ENCODE measurements at regions not wholly inside any gene's neighbourhood (a gene's known extent, or its start where the extent isn't known, plus 50 kb on each side); places are given as distances from the start of the nearest gene placed in this dataset.

DNA sequence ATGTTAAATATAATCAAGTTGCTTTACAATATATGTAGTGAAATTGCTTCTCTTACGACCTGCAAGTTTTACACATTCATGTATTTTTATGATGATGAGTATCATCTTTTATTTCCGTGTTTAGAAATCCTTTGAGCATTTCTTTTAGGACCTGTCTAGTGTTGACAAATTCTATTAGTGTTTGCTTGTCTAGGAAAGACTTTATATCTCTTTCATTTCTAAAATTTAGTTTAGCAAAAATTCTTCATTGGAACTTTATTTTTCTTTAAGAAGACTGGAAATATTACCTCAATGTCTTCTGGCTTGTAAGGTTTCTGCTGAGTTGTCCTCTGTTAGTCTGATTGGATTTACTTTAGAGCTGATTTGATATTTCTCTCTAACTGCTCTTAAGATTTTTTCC, 920.9 kb upstream of the CTNND2 start:
- no peak for DNase-seq (ENCODE audit: low read depth, low spot score)
- in situ Hi-C loops (cut with HindIII; ENCODE audit: low pct_unique_long_range_greater_than_20kb, low sequenced_read_pairs): no loop called here

GRCh38 chr5:12805165-12805698, 901.0 kb upstream of the CTNND2 start:
- no peak for DNase-seq (ENCODE audit: low read depth, low spot score)
- in situ Hi-C loops (cut with HindIII; ENCODE audit: low pct_unique_long_range_greater_than_20kb, low sequenced_read_pairs): no loop called here

DNA sequence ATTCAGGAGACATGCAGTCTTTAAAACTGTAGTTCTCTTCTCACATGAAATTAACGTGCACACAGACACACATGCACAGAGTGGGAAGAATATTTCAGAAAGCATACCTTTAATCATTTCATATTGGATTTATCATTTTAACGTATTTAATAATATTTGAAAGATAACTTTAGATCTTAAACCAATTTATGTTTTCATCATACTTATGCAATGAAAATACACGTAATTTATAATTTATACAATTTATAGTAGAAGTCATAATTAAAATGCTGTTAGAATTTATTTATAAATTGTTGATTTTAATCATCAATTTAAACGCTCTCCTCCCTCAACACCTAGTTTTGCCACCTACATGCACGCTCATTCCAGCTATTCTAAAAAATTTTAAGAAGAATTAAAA, 894.9 kb upstream of the CTNND2 start:
- no peak for DNase-seq (ENCODE audit: low read depth, low spot score)
- in situ Hi-C loops (cut with HindIII; ENCODE audit: low pct_unique_long_range_greater_than_20kb, low sequenced_read_pairs): no loop called here

- no peak for DNase-seq (ENCODE audit: low read depth, low spot score)
- in situ Hi-C loops (cut with HindIII; ENCODE audit: low pct_unique_long_range_greater_than_20kb, low sequenced_read_pairs): no loop called here
Observed at GRCh38 chr5:12795333-12795663, 891.1 kb upstream of the CTNND2 start.

DNA sequence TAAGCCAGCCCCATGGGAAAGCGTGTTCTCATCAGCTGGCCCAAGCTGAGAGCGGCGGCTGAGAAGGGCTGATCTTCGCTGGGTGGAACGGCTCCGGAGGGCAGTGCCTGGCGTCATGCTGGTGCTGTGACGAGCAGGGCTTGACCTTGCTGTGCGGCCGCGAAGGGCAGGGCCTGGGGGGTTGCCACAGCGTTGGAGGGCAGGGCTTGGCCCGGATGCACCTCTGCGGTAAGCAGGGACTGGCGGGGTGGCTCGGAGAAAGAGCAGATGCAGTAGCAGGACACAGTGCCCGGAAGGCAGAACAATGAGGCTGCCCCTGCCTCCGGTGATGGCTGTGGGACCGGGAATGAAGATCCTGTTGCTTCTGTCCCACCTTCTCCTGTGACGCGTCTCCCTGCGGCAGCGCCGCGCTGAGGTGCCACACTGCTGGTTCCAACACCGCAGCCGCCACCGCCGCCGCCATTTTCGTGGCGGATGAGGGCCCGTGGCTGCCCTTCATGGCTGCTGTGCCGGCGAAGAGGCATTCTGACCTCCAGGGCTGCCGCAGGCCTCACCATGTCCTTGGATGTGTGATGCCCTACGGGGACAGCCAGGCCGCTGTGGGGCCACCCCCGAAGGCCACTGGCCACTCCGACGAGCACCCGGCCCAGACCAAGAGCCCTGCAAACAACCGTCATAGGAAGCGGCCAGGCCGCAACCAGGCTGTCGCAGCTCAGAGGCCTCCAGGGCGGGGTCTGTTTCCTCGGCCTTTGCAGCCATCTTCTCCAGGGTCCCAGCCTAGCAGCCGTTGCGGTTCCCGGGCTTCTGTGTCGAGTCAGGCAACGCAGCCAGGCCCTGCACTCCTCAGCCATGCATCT, 890.5 kb upstream of the CTNND2 start:
- in situ Hi-C loops (cut with HindIII; ENCODE audit: low pct_unique_long_range_greater_than_20kb, low sequenced_read_pairs): no loop called here
- no peak for DNase-seq (ENCODE audit: low read depth, low spot score)

- DNase-seq (ENCODE audit: low read depth, low spot score): no peak
- in situ Hi-C loops (cut with HindIII; ENCODE audit: low pct_unique_long_range_greater_than_20kb, low sequenced_read_pairs): no loop called here
Observed at GRCh38 chr5:12793373-12793772, 889.1 kb upstream of the CTNND2 start.

GRCh38 chr5:12780536-12780935, 876.3 kb upstream of the CTNND2 start:
- DNase-seq (ENCODE audit: low read depth, low spot score): no peak
- in situ Hi-C loops (cut with HindIII; ENCODE audit: low pct_unique_long_range_greater_than_20kb, low sequenced_read_pairs): no loop called here

DNA sequence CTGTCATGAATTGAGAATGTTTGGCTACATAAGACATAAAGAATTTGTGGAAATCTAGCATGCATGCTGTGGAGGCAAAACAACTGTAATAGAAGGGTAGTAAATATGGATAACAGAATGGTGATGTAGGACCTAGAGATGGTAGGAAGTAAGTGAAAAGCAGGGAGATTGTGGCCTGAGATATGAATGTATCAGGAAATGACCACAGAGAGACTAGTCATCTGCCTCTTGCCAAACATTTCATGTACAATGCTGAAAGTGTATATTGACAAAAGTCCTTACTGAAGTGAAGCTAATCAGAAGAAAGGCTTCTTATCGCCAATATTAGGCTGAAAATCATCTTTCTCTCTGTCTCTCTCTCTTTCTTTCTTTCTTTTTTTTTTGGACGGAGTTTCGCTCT, 873.1 kb upstream of the CTNND2 start:
- DNase-seq (ENCODE audit: low read depth, low spot score): no peak
- in situ Hi-C loops (cut with HindIII; ENCODE audit: low pct_unique_long_range_greater_than_20kb, low sequenced_read_pairs): no loop called here

DNA sequence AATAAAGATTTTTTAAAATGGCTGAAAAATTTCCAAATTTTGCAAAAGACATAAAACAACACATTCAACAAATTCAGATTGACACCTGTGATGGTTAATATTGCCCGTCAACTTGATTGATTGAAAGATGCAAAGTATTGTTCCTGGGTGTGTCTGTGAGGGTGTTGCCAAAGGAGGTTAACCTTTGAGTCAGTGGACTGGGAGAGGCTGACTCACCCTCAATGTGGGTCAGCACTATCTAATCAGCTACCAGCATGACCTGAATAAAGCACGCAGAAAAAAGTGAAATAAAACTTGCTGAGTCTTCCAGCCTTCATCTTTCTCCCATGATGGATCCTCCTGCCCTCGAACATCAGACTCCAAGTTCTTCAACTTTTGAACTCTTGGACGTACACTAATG, 868.0 kb upstream of the CTNND2 start:
- in situ Hi-C loops (cut with HindIII; ENCODE audit: low pct_unique_long_range_greater_than_20kb, low sequenced_read_pairs): no loop called here
- DNase-seq (ENCODE audit: low read depth, low spot score): no peak

GRCh38 chr5:12759377-12759776, 855.1 kb upstream of the CTNND2 start:
- DNase-seq (ENCODE audit: low read depth, low spot score): no peak
- in situ Hi-C loops (cut with HindIII; ENCODE audit: low pct_unique_long_range_greater_than_20kb, low sequenced_read_pairs): no loop called here

- no peak for DNase-seq (ENCODE audit: low read depth, low spot score)
- in situ Hi-C loops (cut with HindIII; ENCODE audit: low pct_unique_long_range_greater_than_20kb, low sequenced_read_pairs): no loop called here
Observed at GRCh38 chr5:12757035-12757434, 852.8 kb upstream of the CTNND2 start.

DNA sequence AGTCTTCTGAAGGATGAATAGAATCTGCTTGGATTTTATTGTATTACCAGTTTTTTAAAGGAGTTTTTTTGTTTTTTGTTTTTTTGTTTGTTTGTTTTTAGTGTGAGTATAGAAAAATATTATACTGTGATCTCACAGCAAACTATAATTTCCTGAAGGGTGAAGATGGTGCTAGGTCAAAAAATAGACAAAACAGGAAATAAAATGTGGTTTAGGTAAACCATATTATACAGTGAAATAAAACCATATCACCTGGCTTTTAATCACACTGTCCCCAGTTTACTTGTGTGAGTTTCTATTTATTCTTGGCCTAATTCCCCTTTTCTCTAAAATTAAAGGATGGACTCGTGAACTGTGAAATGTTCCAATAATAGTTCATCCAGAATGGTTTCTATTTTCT, 841.3 kb upstream of the CTNND2 start:
- in situ Hi-C loops (cut with HindIII; ENCODE audit: low pct_unique_long_range_greater_than_20kb, low sequenced_read_pairs): no loop called here
- DNase-seq (ENCODE audit: low read depth, low spot score): no peak

- in situ Hi-C loops (cut with HindIII; ENCODE audit: low pct_unique_long_range_greater_than_20kb, low sequenced_read_pairs): no loop called here
- DNase-seq (ENCODE audit: low read depth, low spot score): no peak
Observed at GRCh38 chr5:12743582-12743981, 839.3 kb upstream of the CTNND2 start.

- in situ Hi-C loops (cut with HindIII; ENCODE audit: low pct_unique_long_range_greater_than_20kb, low sequenced_read_pairs): no loop called here
- no peak for DNase-seq (ENCODE audit: low read depth, low spot score)
Observed at GRCh38 chr5:12730354-12730753, 826.1 kb upstream of the CTNND2 start.

- no peak for DNase-seq (ENCODE audit: low read depth, low spot score)
- in situ Hi-C loops (cut with HindIII; ENCODE audit: low pct_unique_long_range_greater_than_20kb, low sequenced_read_pairs): no loop called here
Observed at GRCh38 chr5:12716664-12717063, 812.4 kb upstream of the CTNND2 start.

DNA sequence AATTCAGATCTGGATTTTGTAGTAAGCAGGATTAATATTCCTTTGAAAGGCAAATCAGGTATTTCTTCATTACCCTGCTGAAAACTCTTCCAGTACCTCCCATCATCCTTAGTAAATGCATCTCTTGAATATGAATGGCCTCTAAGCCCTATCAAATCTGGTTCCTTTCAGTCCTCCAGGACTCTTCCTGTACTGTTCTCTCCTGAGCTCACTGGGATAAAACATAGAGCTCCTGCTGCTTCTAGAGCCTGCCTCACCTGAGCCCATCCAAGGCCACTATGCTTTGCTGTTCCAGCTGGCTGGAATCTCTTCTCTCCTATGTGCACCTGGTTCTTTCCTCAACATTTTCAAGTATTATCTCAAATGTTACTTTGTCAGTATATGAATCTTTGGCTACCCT, 803.3 kb upstream of the CTNND2 start:
- in situ Hi-C loops (cut with HindIII; ENCODE audit: low pct_unique_long_range_greater_than_20kb, low sequenced_read_pairs): no loop called here
- DNase-seq (ENCODE audit: low read depth, low spot score): no peak

- DNase-seq (ENCODE audit: low read depth, low spot score): peak; percentile 53
- in situ Hi-C loops (cut with HindIII; ENCODE audit: low pct_unique_long_range_greater_than_20kb, low sequenced_read_pairs): no loop called here
Observed at GRCh38 chr5:12704955-12705354, 800.7 kb upstream of the CTNND2 start.

DNA sequence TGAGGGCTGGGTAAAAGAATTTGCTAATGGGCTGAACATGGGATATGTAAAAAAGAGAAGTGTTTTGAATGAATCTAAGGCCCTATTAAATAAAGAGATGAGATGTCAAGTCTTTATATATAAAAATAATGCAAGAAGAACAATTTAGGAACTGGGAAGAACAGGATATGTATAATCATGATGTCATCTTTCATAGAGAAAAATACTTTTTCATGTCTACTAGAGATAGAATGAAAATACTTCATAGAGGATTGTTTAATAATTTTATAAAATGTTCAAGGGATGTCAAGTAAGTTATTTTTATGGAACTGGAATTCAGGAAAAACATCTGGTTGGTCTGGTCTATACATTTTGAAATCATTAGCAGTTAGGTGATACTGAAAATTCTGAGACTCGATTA, 799.0 kb upstream of the CTNND2 start:
- no peak for DNase-seq (ENCODE audit: low read depth, low spot score)
- in situ Hi-C loops (cut with HindIII; ENCODE audit: low pct_unique_long_range_greater_than_20kb, low sequenced_read_pairs): no loop called here

- no peak for DNase-seq (ENCODE audit: low read depth, low spot score)
- in situ Hi-C loops (cut with HindIII; ENCODE audit: low pct_unique_long_range_greater_than_20kb, low sequenced_read_pairs): no loop called here
Observed at GRCh38 chr5:12695651-12696050, 791.4 kb upstream of the CTNND2 start.

- in situ Hi-C loops (cut with HindIII; ENCODE audit: low pct_unique_long_range_greater_than_20kb, low sequenced_read_pairs): no loop called here
- no peak for DNase-seq (ENCODE audit: low read depth, low spot score)
Observed at GRCh38 chr5:12691330-12691729, 787.1 kb upstream of the CTNND2 start.

All from SK-MEL-5 (cell line).